ENCODE measurements at regions not wholly inside any gene's neighbourhood (a gene's known extent, or its start where the extent isn't known, plus 50 kb on each side); places are given as distances from the start of the nearest gene placed in this dataset.

DNA sequence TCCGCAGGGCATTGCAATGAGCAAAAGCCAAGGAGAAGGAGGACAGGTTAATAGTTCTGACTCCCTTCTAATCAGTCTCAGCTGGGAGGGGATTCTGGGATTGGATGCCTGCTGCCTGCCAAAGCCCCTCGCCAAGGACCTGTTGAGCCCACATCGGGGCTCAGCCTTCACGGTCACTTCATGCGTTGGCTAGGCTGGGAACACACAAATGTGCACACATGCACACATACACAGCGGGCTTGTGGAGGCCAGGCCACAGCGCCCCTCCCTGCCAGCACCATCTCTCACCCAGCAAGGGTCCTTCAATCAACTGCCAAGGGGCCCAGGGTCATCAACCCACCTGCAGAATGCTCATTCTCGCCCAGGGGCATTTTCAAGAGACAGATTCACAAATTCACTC lies 113.9 kb downstream of the C5orf15 start:
- no peak for TF ChIP-seq EZH2 (IDR thresholded peaks at IDR 0.05; ENCODE audit: borderline replicate concordance, low read depth, low read length, poor library complexity, severe bottlenecking)
- TF ChIP-seq, protein P1, sequence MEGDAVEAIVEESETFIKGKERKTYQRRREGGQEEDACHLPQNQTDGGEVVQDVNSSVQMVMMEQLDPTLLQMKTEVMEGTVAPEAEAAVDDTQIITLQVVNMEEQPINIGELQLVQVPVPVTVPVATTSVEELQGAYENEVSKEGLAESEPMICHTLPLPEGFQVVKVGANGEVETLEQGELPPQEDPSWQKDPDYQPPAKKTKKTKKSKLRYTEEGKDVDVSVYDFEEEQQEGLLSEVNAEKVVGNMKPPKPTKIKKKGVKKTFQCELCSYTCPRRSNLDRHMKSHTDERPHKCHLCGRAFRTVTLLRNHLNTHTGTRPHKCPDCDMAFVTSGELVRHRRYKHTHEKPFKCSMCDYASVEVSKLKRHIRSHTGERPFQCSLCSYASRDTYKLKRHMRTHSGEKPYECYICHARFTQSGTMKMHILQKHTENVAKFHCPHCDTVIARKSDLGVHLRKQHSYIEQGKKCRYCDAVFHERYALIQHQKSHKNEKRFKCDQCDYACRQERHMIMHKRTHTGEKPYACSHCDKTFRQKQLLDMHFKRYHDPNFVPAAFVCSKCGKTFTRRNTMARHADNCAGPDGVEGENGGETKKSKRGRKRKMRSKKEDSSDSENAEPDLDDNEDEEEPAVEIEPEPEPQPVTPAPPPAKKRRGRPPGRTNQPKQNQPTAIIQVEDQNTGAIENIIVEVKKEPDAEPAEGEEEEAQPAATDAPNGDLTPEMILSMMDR (conservative IDR thresholded peaks at IDR 0.05; ENCODE audit: low read depth, low read length): no peak
- CTCF ChIA-PET: interaction anchor here (0.6 kb wide), 1 partner anchor 69 kb away, joined by 6 read pairs; no protein-coding TSS in a partner anchor
- POLR2A ChIA-PET (ENCODE audit: low non-redundant PET): no interaction called here
- Histone ChIP-seq H3K27me3 (replicated peaks; ENCODE audit: insufficient read depth, low read depth, low read length, poor library complexity) (no peaks in the 10 kb centered on the region), H3K36me3 (ENCODE audit: insufficient read depth, low read length, poor library complexity, severe bottlenecking) (no peaks in the 10 kb centered on the region), H3K4me1 (ENCODE audit: insufficient read depth, low read length, poor library complexity, severe bottlenecking) (no peaks in the 10 kb centered on the region), H3K27ac (ENCODE audit: low read depth, low read length, poor library complexity, severe bottlenecking) (no peak overlapping the region), H3K9me3 (ENCODE audit: low read depth, low read length, poor library complexity, severe bottlenecking) (no peaks in the 10 kb centered on the region), H3K4me3 (ENCODE audit: low read depth, low read length, poor library complexity, severe bottlenecking) (no peak overlapping the region)
- no TSS peak for BruUV-seq (replicated peaks)
- intact Hi-C loops (cut with micrococcal nuclease; ENCODE audit: unreplicated experiment): no loop called here
- no peak for DNase-seq (ENCODE audit: low spot score)

DNA sequence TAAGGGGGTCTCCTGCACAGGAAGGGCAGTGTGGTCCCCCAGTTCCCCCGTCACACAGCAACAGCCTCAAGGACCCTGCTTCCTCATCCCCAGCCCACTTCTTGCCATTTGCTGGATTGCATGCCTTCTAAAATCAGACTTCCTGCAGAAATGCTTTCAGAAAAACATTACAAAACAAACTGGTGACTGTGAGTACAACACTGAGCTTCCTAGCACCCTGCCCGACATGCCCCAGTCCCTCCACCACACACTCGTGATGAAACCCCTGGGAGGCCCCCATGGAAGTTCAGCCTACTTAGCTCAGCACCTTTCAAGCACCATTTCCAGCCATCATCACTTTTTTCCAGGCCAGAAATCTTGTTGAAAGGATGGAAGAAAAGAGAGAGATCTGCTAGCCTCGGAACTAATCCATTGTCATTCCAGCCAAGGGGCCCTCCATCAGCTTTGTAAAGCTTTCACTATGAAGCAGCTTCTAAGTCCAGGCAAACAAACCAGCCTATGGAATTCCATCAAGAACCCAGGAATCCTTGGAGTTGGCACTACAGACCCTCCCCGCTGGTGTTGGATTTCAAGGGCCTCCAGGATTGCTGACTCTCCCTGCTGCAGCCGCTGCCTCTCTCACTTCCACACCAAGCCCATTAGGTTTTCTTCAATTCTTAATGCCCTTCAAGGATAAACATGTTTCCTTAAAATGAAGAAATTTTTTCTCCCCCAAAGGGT lies 114.6 kb downstream of the C5orf15 start:
- H3K4me3 ChIP-seq (ENCODE audit: low read depth, low read length, poor library complexity, severe bottlenecking): no peak overlapping the region
- intact Hi-C loops (cut with micrococcal nuclease; ENCODE audit: unreplicated experiment): no loop called here
- H3K9me3 ChIP-seq (ENCODE audit: low read depth, low read length, poor library complexity, severe bottlenecking): no peaks in the 10 kb centered on the region
- no peaks in the 10 kb centered on the region for H3K4me1 ChIP-seq (ENCODE audit: insufficient read depth, low read length, poor library complexity, severe bottlenecking)
- H3K27ac ChIP-seq (ENCODE audit: low read depth, low read length, poor library complexity, severe bottlenecking): no peak overlapping the region
- POLR2A ChIA-PET (ENCODE audit: low non-redundant PET): no interaction called here
- TF ChIP-seq, protein P1 (conservative IDR thresholded peaks at IDR 0.05; ENCODE audit: low read depth, low read length): no peak
- no peak for TF ChIP-seq EZH2 (IDR thresholded peaks at IDR 0.05; ENCODE audit: borderline replicate concordance, low read depth, low read length, poor library complexity, severe bottlenecking)
- CTCF ChIA-PET: no interaction called here
- BruUV-seq (replicated peaks): no TSS peak
- DNase-seq (ENCODE audit: low spot score): no peak
- H3K36me3 ChIP-seq (ENCODE audit: insufficient read depth, low read length, poor library complexity, severe bottlenecking): no peaks in the 10 kb centered on the region
- no peaks in the 10 kb centered on the region for H3K27me3 ChIP-seq (replicated peaks; ENCODE audit: insufficient read depth, low read depth, low read length, poor library complexity)

DNA sequence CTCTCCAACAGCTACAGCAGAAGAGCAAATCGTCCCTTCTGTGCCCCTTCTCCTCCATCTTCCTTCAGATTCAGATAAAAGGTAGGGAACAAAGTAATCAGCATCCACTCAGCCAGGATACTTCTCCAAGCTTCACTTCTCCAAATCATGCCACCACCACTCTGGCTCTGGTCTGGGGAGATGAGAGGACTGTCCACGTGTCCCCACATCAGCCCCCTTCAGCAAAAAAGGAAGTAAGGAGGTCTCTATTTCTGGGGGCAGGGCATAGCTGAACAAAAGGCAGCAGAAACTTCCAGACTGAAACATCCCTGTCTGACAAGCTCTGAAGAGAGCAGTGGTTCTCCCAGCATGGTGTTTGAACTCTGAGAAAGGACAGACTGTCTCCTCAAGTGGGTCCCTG lies 116.9 kb downstream of the C5orf15 start:
- Histone ChIP-seq H3K4me1 (ENCODE audit: insufficient read depth, low read length, poor library complexity, severe bottlenecking) (no peaks in the 10 kb centered on the region), H3K9me3 (ENCODE audit: low read depth, low read length, poor library complexity, severe bottlenecking) (no peaks in the 10 kb centered on the region), H3K36me3 (ENCODE audit: insufficient read depth, low read length, poor library complexity, severe bottlenecking) (no peaks in the 10 kb centered on the region), H3K27ac (ENCODE audit: low read depth, low read length, poor library complexity, severe bottlenecking) (no peak overlapping the region), H3K4me3 (ENCODE audit: low read depth, low read length, poor library complexity, severe bottlenecking) (no peak overlapping the region), H3K27me3 (replicated peaks; ENCODE audit: insufficient read depth, low read depth, low read length, poor library complexity) (no peaks in the 10 kb centered on the region)
- TF ChIP-seq EZH2 (IDR thresholded peaks at IDR 0.05; ENCODE audit: borderline replicate concordance, low read depth, low read length, poor library complexity, severe bottlenecking): no peak
- TF ChIP-seq, protein P1 (conservative IDR thresholded peaks at IDR 0.05; ENCODE audit: low read depth, low read length): no peak
- BruUV-seq (replicated peaks): no TSS peak
- ChIA-PET CTCF (no interaction called here), POLR2A (ENCODE audit: low non-redundant PET) (no interaction called here)
- intact Hi-C loops (cut with micrococcal nuclease; ENCODE audit: unreplicated experiment): no loop called here
- DNase-seq (ENCODE audit: low spot score): no peak
